ENCODE measurements at regions not wholly inside any gene's neighbourhood (a gene's known extent, or its start where the extent isn't known, plus 50 kb on each side); places are given as distances from the start of the nearest gene placed in this dataset.

DNA sequence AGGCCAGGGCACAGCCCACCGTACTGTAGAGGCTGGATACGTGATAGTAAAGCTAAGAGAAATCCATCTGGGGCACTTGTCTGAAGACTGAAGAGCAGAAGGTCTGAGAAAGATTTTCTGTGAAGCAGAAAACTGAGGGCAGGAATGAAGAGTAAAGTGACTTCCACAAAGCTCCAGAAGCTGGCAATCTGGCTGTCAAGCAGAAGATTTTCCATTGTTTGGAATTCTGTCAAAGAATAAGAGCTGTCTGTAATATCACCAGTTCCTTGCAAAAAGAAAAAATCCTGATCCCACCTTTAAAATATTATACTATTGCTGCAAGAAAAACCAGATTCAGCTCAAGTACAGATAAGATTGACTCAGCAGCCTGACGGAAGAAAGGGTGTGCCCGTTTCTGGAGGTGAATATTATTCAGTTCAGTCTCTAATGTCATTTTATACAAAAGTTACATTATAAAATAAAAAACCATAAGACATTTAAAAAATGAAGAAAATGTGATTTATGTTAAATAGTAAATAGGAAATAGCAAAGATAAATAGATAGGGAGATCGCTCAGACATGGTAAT, 550.4 kb upstream of the SGO1 start:
- TF ChIP-seq CTCF (IDR thresholded peaks at IDR 0.05) (no peak), POLR2A (IDR thresholded peaks at IDR 0.05) (no peak)
